CD14-positive monocyte (primary cell): ENCODE measurements at regions not wholly inside any gene's neighbourhood (a gene's known extent, or its start where the extent isn't known, plus 50 kb on each side); places are given as distances from the start of the nearest gene placed in this dataset.

Source experiments
- DNase-seq, 3 donors: peaks; one replicate each; pipeline ENCODE4 v3.0.0-alpha.2; 2011 to 2022
- H2AFZ ChIP-seq: 2 replicates; pipeline ENCODE4 v1.6.0; 2012; ENCODE audit warnings: mild to moderate bottlenecking, low read depth, low read length, inconsistent platforms; ENCODE audit not compliant: insufficient read depth, poor library complexity, severe bottlenecking
- H3K27ac ChIP-seq, 2 donors: 1 replicate in 1 of 2; 2 replicates in 1 of 2; pipeline ENCODE4 v1.5.1; 2012 to 2013; ENCODE audit warnings: low read length in 2 of 2, control low read depth in 1 of 2, inconsistent platforms in 1 of 2, low read depth in 1 of 2, mild to moderate bottlenecking in 1 of 2
- H3K27me3 ChIP-seq, 2 donors: one replicate each; pipeline versions ENCODE4 v1.6.0 to v1.6.1; 2011 to 2013; ENCODE audit warnings: low read length in 2 of 2; ENCODE audit not compliant: control insufficient read depth in 2 of 2, insufficient read depth in 2 of 2
- H3K36me3 ChIP-seq, 2 donors: replicated peaks in 1 of 2; 1 replicate in 1 of 2; 2 replicates in 1 of 2; pipeline versions ENCODE4 v1.5.1 to v1.6.1; 2012 to 2013; ENCODE audit warnings: low read length in 2 of 2, control low read depth in 1 of 2, inconsistent platforms in 1 of 2, mild to moderate bottlenecking in 1 of 2; ENCODE audit not compliant: insufficient read depth in 2 of 2, control insufficient read depth in 1 of 2
- H3K4me1 ChIP-seq, 2 donors: 1 replicate in 1 of 2; 2 replicates in 1 of 2; pipeline versions ENCODE4 v1.5.1 to v1.6.1; 2012 to 2013; ENCODE audit warnings: low read length in 2 of 2, control low read depth in 1 of 2, inconsistent platforms in 1 of 2, mild to moderate bottlenecking in 1 of 2, moderate library complexity in 1 of 2; ENCODE audit not compliant: insufficient read depth in 2 of 2, control insufficient read depth in 1 of 2
- H3K4me2 ChIP-seq: replicated peaks from 2 replicates; pipeline ENCODE3; 2012; ENCODE audit warnings: low read length, moderate library complexity, mild to moderate bottlenecking; ENCODE audit not compliant: poor library complexity, severe bottlenecking; ENCODE audit errors: extremely low read depth
- H3K4me3 ChIP-seq, 3 experiments: fragments of 200-600 bp in 1 of 3; sonication (generic) in 1 of 3; replicated peaks in 1 of 3; 1 replicate in 2 of 3; 2 replicates in 1 of 3; pipeline ENCODE4 v1.5.1; 2011 to 2013; ENCODE audit warnings: low read length in 3 of 3, mild to moderate bottlenecking in 3 of 3, control low read depth in 2 of 3, low read depth in 2 of 3, inconsistent platforms in 1 of 3, moderate library complexity in 1 of 3
- H3K79me2 ChIP-seq: 2 replicates; pipeline ENCODE4 v1.6.0; 2012; ENCODE audit warnings: mild to moderate bottlenecking, control low read depth, inconsistent platforms, low read length, moderate library complexity; ENCODE audit not compliant: insufficient read depth
- H3K9ac ChIP-seq: 2 replicates; pipeline ENCODE4 v1.6.0; 2017; ENCODE audit warnings: low read length, mild to moderate bottlenecking; ENCODE audit not compliant: insufficient read depth, poor library complexity, severe bottlenecking
- H3K9me3 ChIP-seq, 2 donors: replicated peaks in 1 of 2; 1 replicate in 1 of 2; 2 replicates in 1 of 2; pipeline versions ENCODE4 v1.5.1 to v1.6.1; 2012 to 2013; ENCODE audit warnings: low read length in 2 of 2, control low read depth in 1 of 2; ENCODE audit not compliant: control insufficient read depth in 1 of 2, insufficient read depth in 1 of 2
- H4K20me1 ChIP-seq: 2 replicates; pipeline ENCODE4 v1.6.0; 2012; ENCODE audit warnings: mild to moderate bottlenecking, low read length, control low read depth, moderate library complexity; ENCODE audit not compliant: insufficient read depth
- H3K27ac Mint-ChIP-seq, 7 donors: one replicate each; pipeline ENCODE4 v1.8.0; 2020; ENCODE audit warnings: mild to moderate bottlenecking in 7 of 7, mixed read lengths in 7 of 7, moderate library complexity in 6 of 7, inconsistent platforms in 2 of 7
- H3K27me3 Mint-ChIP-seq, 3 donors: one replicate each; pipeline ENCODE4 v1.8.0; 2021 to 2022; ENCODE audit warnings: low read depth in 3 of 3, mild to moderate bottlenecking in 3 of 3, mixed read lengths in 3 of 3, moderate library complexity in 3 of 3, inconsistent platforms in 1 of 3
- H3K36me3 Mint-ChIP-seq, 2 donors: one replicate each; pipeline ENCODE4 v1.8.0; 2020; ENCODE audit warnings: mixed read lengths in 2 of 2, inconsistent platforms in 1 of 2, mild to moderate bottlenecking in 1 of 2
- H3K4me1 Mint-ChIP-seq: one replicate; pipeline ENCODE4 v1.8.0; 2020; ENCODE audit warnings: mild to moderate bottlenecking, mixed read lengths
- H3K4me3 Mint-ChIP-seq, 2 donors: one replicate each; pipeline ENCODE4 v1.8.0; 2020; ENCODE audit warnings: mild to moderate bottlenecking in 2 of 2, mixed read lengths in 2 of 2, moderate library complexity in 1 of 2
- H3K9me3 Mint-ChIP-seq, 7 donors: one replicate each; pipeline ENCODE4 v1.8.0; 2020 to 2022; ENCODE audit warnings: mixed read lengths in 7 of 7, mild to moderate bottlenecking in 6 of 7, moderate library complexity in 6 of 7, inconsistent platforms in 2 of 7
- WGBS: methylation state at CpG from one replicate; pipeline ENCODE4 v1.1.5; 2013; ENCODE audit warnings: missing lambda C conversion rate; ENCODE audit not compliant: insufficient coverage; 5-methylcytosine and 5-hydroxymethylcytosine counted together
- intact Hi-C, 2 donors: fragments of 100-400 bp; cut with micrococcal nuclease; formaldehyde crosslinking; loops; one replicate each; pipeline versions ENCODE4 v1.15.0 to v1.15.1; 2023
- TF ChIP-seq, protein P1 (sequence below): fragments of 200-600 bp; IDR thresholded peaks from one replicate; pipeline ENCODE4 v1.8.0; 2022; ENCODE audit warnings: antibody characterized with exemption, mild to moderate bottlenecking

DNA sequence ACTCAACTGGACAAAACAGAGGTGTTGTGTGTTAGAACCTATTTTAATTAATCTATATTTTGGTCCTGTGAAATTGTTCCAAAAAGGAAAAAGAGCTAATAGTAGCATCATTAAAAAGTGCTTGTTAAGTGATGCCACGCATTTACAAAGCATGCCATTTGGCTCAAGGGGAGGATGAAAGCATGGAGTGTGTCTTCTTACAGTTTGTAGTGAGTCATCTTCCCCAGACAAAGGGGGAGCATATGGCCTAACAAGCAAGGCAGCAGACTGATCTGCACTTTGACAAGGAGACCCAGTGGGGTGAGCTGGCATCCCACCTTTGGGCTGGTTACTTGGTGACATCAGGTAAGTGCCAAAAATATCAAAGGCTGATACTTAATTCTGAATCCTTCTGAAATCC lies 297.0 kb downstream of the FGF9 start:
- TF ChIP-seq, protein P1, sequence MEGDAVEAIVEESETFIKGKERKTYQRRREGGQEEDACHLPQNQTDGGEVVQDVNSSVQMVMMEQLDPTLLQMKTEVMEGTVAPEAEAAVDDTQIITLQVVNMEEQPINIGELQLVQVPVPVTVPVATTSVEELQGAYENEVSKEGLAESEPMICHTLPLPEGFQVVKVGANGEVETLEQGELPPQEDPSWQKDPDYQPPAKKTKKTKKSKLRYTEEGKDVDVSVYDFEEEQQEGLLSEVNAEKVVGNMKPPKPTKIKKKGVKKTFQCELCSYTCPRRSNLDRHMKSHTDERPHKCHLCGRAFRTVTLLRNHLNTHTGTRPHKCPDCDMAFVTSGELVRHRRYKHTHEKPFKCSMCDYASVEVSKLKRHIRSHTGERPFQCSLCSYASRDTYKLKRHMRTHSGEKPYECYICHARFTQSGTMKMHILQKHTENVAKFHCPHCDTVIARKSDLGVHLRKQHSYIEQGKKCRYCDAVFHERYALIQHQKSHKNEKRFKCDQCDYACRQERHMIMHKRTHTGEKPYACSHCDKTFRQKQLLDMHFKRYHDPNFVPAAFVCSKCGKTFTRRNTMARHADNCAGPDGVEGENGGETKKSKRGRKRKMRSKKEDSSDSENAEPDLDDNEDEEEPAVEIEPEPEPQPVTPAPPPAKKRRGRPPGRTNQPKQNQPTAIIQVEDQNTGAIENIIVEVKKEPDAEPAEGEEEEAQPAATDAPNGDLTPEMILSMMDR: no peak
- peaks cover 3% of the 10 kb centered on the region in 2 donors for H3K9me3 ChIP-seq
- H3K4me3 ChIP-seq: no peak overlapping the region
- peaks cover 0 to 8% (median 3%) of the 10 kb centered on the region in 3 donors for H3K27me3 Mint-ChIP-seq
- no peak overlapping the region for H2AFZ ChIP-seq
- H3K27me3 ChIP-seq: no peaks in the 10 kb centered on the region
- no peaks in the 10 kb centered on the region for H3K79me2 ChIP-seq
- 56% methylated on average over 1 of the region's 1 CpG for WGBS
- no peak overlapping the region for H3K9ac ChIP-seq
- H3K4me2 ChIP-seq: no peak overlapping the region
- intact Hi-C loops: no loop called here
- no peaks in the 10 kb centered on the region for H3K36me3 Mint-ChIP-seq
- H3K27ac ChIP-seq: no peak overlapping the region
- DNase-seq: no peak
- H4K20me1 ChIP-seq: no peaks in the 10 kb centered on the region
- no peak overlapping the region for H3K27ac Mint-ChIP-seq
- H3K36me3 ChIP-seq: no peaks in the 10 kb centered on the region
- peaks cover 0 to 6% (median 0%) of the 10 kb centered on the region in 7 donors for H3K9me3 Mint-ChIP-seq
- H3K4me1 Mint-ChIP-seq: no peaks in the 10 kb centered on the region
- H3K4me3 Mint-ChIP-seq: no peak overlapping the region
- no peaks in the 10 kb centered on the region for H3K4me1 ChIP-seq

DNA sequence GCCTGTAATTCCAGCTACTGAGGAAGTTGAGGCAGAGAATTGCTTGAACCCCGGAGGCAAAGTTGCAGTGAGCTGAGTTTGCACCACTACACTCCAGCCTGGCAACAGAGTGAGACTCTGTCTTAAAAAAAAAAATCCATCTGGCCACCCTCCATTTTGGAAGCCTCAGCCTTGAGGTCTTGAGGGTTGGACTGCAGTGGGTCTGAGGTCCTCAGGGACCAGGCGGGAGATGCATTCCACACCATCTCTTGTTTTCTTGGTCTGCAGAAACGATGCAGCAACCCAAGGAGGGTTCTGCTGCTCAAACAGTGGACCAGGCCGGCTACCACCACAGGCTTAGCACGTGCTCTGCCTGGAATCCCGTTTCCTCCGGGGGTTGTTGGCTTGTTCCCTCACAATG lies 299.3 kb downstream of the FGF9 start:
- peaks cover 0 to 8% (median 1%) of the 10 kb centered on the region in 3 donors for H3K27me3 Mint-ChIP-seq
- peaks cover 0 to 4% (median 1%) of the 10 kb centered on the region in 7 donors for H3K9me3 Mint-ChIP-seq
- no peaks in the 10 kb centered on the region for H3K36me3 Mint-ChIP-seq
- no peak for DNase-seq
- no peak overlapping the region for H3K4me3 Mint-ChIP-seq
- H3K36me3 ChIP-seq: no peaks in the 10 kb centered on the region
- H3K79me2 ChIP-seq: no peaks in the 10 kb centered on the region
- no peak overlapping the region for H3K27ac ChIP-seq
- TF ChIP-seq, protein P1: no peak
- no peak overlapping the region for H3K4me3 ChIP-seq
- no peak overlapping the region for H3K4me2 ChIP-seq
- no peaks in the 10 kb centered on the region for H4K20me1 ChIP-seq
- no peak overlapping the region for H3K9ac ChIP-seq
- H3K4me1 Mint-ChIP-seq: no peaks in the 10 kb centered on the region
- intact Hi-C loops: no loop called here
- no peak overlapping the region for H3K27ac Mint-ChIP-seq
- 86% methylated on average over 6 of the region's 7 CpGs for WGBS
- H2AFZ ChIP-seq: no peak overlapping the region
- no peaks in the 10 kb centered on the region for H3K27me3 ChIP-seq
- no peaks in the 10 kb centered on the region for H3K4me1 ChIP-seq
- peaks cover 0 to 1% of the 10 kb centered on the region in 2 donors for H3K9me3 ChIP-seq
